SK-N-SH (cell line): ENCODE measurements at regions not wholly inside any gene's neighbourhood (a gene's known extent, or its start where the extent isn't known, plus 50 kb on each side); places are given as distances from the start of the nearest gene placed in this dataset.

Experiments
- CTCF ChIA-PET: fragments of 300-600, 350-600 bp; formaldehyde crosslinking; extraction: SDS; loops from one replicate; lab custom pipeline; 2021; lab: Yijun Ruan, JAX
- POLR2A ChIA-PET: fragments of 350-600 bp; sonication (Branson Sonifier 250); formaldehyde crosslinking; extraction: SDS; loops from one replicate; lab custom pipeline; 2020; ENCODE audit warnings: antibody characterized with exemption, inconsistent platforms; lab: Yijun Ruan, JAX
- DNase-seq: peaks from one replicate; pipeline ENCODE4 v3.0.0; 2012
- H2AFZ ChIP-seq: fragments of 200-600 bp; sonication (generic); 2 replicates; pipeline ENCODE4 v1.8.1; 2016; ENCODE audit warnings: antibody characterized with exemption, mild to moderate bottlenecking, low read depth
- H3F3A ChIP-seq: fragments of 200-600 bp; sonication (generic); replicated peaks from 2 replicates; pipeline ENCODE3; 2016; ENCODE audit warnings: antibody characterized with exemption, mild to moderate bottlenecking; ENCODE audit not compliant: insufficient read depth
- H3K27ac ChIP-seq, 2 experiments: fragments of 200-500 bp in 1 of 2; fragments of 200-600 bp in 1 of 2; sonication (Bioruptor generic) in 1 of 2; sonication (generic), shearing (Covaris generic) in 1 of 2; 2 replicates each; pipeline versions ENCODE4 v1.5.1 to v1.6.1; 2014 to 2016; ENCODE audit warnings: low read depth in 2 of 2, inconsistent platforms in 1 of 2, low read length in 1 of 2, mild to moderate bottlenecking in 1 of 2, mixed read lengths in 1 of 2
- H3K27me3 ChIP-seq: fragments of 200-600 bp; sonication (generic), shearing (Covaris generic); 2 replicates; pipeline ENCODE4 v1.6.1; 2016; ENCODE audit warnings: mixed run types; ENCODE audit not compliant: insufficient read depth
- H3K36me3 ChIP-seq, 2 experiments: fragments of 200-500 bp in 1 of 2; fragments of 200-600 bp in 1 of 2; sonication (Bioruptor generic) in 1 of 2; sonication (generic) in 1 of 2; replicated peaks in 1 of 2; 2 replicates each; pipeline versions ENCODE3 to v1.5.1; 2014 to 2016; ENCODE audit warnings: low read length in 1 of 2, mild to moderate bottlenecking in 1 of 2; ENCODE audit not compliant: insufficient read depth in 2 of 2, control insufficient read depth in 1 of 2
- H3K4me1 ChIP-seq, 2 experiments: fragments of 200-500 bp in 1 of 2; fragments of 200-600 bp in 1 of 2; sonication (Bioruptor generic) in 1 of 2; sonication (generic), shearing (Covaris generic) in 1 of 2; 2 replicates each; pipeline versions ENCODE4 v1.5.1 to v1.6.1; 2014 to 2016; ENCODE audit warnings: low read depth in 1 of 2, low read length in 1 of 2, mixed run types in 1 of 2; ENCODE audit not compliant: insufficient read depth in 2 of 2, control insufficient read depth in 1 of 2
- H3K4me2 ChIP-seq: fragments of 200-600 bp; sonication (generic), shearing (Covaris generic); 2 replicates; pipeline ENCODE4 v1.6.1; 2017; ENCODE audit warnings: mixed run types
- H3K4me3 ChIP-seq, 2 experiments: fragments of 200-500 bp in 1 of 2; fragments of 200-600 bp in 1 of 2; sonication (Bioruptor generic) in 1 of 2; sonication (generic), shearing (Covaris generic) in 1 of 2; 2 replicates each; pipeline versions ENCODE4 v1.5.1 to v1.8.1; 2014 to 2016; ENCODE audit warnings: low read depth in 2 of 2, inconsistent platforms in 1 of 2, low read length in 1 of 2, mild to moderate bottlenecking in 1 of 2, mixed read lengths in 1 of 2, moderate library complexity in 1 of 2
- H3K79me2 ChIP-seq: fragments of 200-600 bp; sonication (generic); 2 replicates; pipeline ENCODE4 v1.8.1; 2017; ENCODE audit warnings: mild to moderate bottlenecking; ENCODE audit not compliant: insufficient read depth
- H3K9ac ChIP-seq: fragments of 200-600 bp; sonication (generic); 2 replicates; pipeline ENCODE4 v1.6.1; 2017; ENCODE audit warnings: mixed run types
- H3K9me2 ChIP-seq: fragments of 200-600 bp; sonication (generic); 2 replicates; pipeline ENCODE4 v1.6.1; 2017; ENCODE audit warnings: mixed run types
- H3K9me3 ChIP-seq: fragments of 200-600 bp; sonication (generic); 2 replicates; pipeline ENCODE4 v1.6.1; 2017; ENCODE audit warnings: mixed run types, mild to moderate bottlenecking, moderate library complexity
- H4K20me1 ChIP-seq: fragments of 200-600 bp; sonication (generic); 2 replicates; pipeline ENCODE4 v1.6.1; 2017; ENCODE audit warnings: mild to moderate bottlenecking, mixed run types; ENCODE audit not compliant: insufficient read depth
- CTCF ChIP-seq: fragments of 200-600 bp; sonication (generic); IDR thresholded peaks from 2 replicates; pipeline ENCODE4 v1.6.1; 2017; ENCODE audit warnings: antibody characterized with exemption, mild to moderate bottlenecking, moderate library complexity
- GABPA ChIP-seq: IDR thresholded peaks from 2 replicates; pipeline ENCODE4 v1.4.0; 2012; ENCODE audit warnings: low read depth, mild to moderate bottlenecking
- IRF3 ChIP-seq: fragments of 150-350 bp; IDR thresholded peaks from 2 replicates; pipeline ENCODE4 v1.6.1; 2016; ENCODE audit warnings: mild to moderate bottlenecking, low read depth, low read length
- JUND ChIP-seq: IDR thresholded peaks from 2 replicates; pipeline ENCODE4 v1.4.0; 2012
- MXI1 ChIP-seq: IDR thresholded peaks from 2 replicates; pipeline ENCODE4 v1.6.1; 2012; ENCODE audit warnings: mild to moderate bottlenecking, low read depth, low read length, improper control_type of control experiment
- RFX5 ChIP-seq: IDR thresholded peaks from 2 replicates; pipeline ENCODE4 v1.6.1; 2012; ENCODE audit warnings: mild to moderate bottlenecking, improper control_type of control experiment, low read length
- WGBS: methylation state at CpG from one replicate; pipeline ENCODE4 v1.1.6; 2017; ENCODE audit warnings: low lambda C conversion rate; 5-methylcytosine and 5-hydroxymethylcytosine counted together
- TF ChIP-seq, protein P1 (sequence below): fragments of 150-350 bp; IDR thresholded peaks from 2 replicates; pipeline ENCODE4 v1.6.1; 2017; ENCODE audit warnings: antibody characterized with exemption, low read length, low read depth, borderline replicate concordance

GRCh38 chr5:142428773-142429473, 104.1 kb upstream of the SPRY4 start:
- Histone ChIP-seq H3K9me3 (no peaks in the 10 kb centered on the region), H3F3A (peaks cover 4% of the 10 kb centered on the region), H3K27me3 (no peaks in the 10 kb centered on the region), H2AFZ (no peak overlapping the region), H3K36me3 (no peaks in the 10 kb centered on the region), H4K20me1 (no peaks in the 10 kb centered on the region), H3K79me2 (no peaks in the 10 kb centered on the region), H3K4me2 (no peak overlapping the region), H3K9ac (no peak overlapping the region), H3K4me1 (peaks cover 16 to 41% of the 10 kb centered on the region in 2 experiments; a peak in 3 of 4 replicates), H3K4me3 (no peak overlapping the region), H3K9me2 (no peaks in the 10 kb centered on the region), H3K27ac (no peak overlapping the region; a peak in 1 of 4 replicates)
- ChIA-PET CTCF (interaction anchor here (0.8 kb wide), 1 partner anchor 120 kb away, joined by 4 read pairs; no protein-coding TSS in a partner anchor), POLR2A (no interaction called here)
- WGBS: 93% methylated on average over 8 of the region's 8 CpGs
- DNase-seq: no peak
- TF ChIP-seq IRF3 (no peak), CTCF (no peak), MXI1 (no peak), JUND (no peak), GABPA (no peak)
- TF ChIP-seq, protein P1, sequence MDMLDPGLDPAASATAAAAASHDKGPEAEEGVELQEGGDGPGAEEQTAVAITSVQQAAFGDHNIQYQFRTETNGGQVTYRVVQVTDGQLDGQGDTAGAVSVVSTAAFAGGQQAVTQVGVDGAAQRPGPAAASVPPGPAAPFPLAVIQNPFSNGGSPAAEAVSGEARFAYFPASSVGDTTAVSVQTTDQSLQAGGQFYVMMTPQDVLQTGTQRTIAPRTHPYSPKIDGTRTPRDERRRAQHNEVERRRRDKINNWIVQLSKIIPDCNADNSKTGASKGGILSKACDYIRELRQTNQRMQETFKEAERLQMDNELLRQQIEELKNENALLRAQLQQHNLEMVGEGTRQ: no peak

DNA sequence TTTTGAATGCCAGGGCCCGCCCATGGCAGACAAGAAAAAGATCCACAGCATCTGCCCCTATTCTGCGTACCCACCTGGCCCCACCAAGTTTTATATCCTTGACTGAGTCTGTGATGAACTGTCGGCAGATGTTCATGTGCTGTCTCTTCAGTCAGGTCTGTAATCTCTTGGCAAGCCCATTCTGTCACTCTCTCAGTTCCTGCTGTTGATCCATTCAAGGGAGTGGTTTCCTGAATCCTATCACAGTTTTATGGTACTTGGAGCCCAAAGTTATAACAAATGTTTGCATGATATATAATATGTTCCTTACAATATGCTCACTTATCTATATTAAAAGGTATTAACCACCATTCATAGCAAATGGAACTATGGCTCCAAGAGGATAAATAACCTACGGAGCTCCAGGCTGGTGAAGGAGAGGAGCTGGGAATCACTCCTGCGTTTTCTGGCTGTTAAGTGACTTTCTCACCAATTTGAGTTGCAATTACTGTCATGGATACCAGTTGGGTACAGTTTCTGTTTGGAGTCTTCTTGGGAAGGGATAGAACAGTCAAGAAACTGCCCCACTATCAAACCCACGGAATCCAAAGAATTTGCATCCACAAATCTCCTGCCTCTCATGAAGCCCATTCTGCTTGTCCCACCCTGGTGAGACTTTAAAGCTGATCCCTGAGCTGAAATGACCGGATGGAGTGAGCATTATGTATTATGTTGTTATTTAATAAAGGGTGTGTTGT, 103.4 kb upstream of the SPRY4 start:
- Histone ChIP-seq H3F3A (no peaks in the 10 kb centered on the region), H3K27ac (no peak overlapping the region), H3K36me3 (no peaks in the 10 kb centered on the region), H3K9ac (no peak overlapping the region), H3K4me3 (no peak overlapping the region), H4K20me1 (no peaks in the 10 kb centered on the region), H3K9me3 (no peaks in the 10 kb centered on the region), H3K27me3 (no peaks in the 10 kb centered on the region), H3K4me1 (peaks cover 11 to 33% of the 10 kb centered on the region in 2 experiments; a peak in 3 of 4 replicates), H3K79me2 (no peaks in the 10 kb centered on the region), H3K4me2 (no peak overlapping the region), H3K9me2 (no peaks in the 10 kb centered on the region), H2AFZ (no peak overlapping the region)
- DNase-seq: no peak
- POLR2A ChIA-PET: no interaction called here
- 98% methylated on average over 7 of the region's 7 CpGs for WGBS
- CTCF ChIA-PET: no interaction called here
- no peak for TF ChIP-seq RFX5
